Keratinocyte (primary cell): ENCODE measurements at regions not wholly inside any gene's neighbourhood (a gene's known extent, or its start where the extent isn't known, plus 50 kb on each side); places are given as distances from the start of the nearest gene placed in this dataset.

Experiments used
- DNase-seq: peaks from one replicate; pipeline ENCODE4 v3.0.0-alpha.2; 2011; ENCODE audit warnings: low read depth, missing footprints, low spot score
- FAIRE-seq: peaks from 2 replicates; lab custom pipeline; 2011; peaks lifted over from hg19 to GRCh38; lab: Jason Lieb, UNC
- H2AFZ ChIP-seq: 2 replicates; pipeline ENCODE4 v1.6.0; 2012; ENCODE audit warnings: low read length, control low read depth, inconsistent platforms; ENCODE audit not compliant: control insufficient read depth
- H3K27ac ChIP-seq: 2 replicates; pipeline ENCODE4 v1.5.1; 2011; ENCODE audit warnings: low read length; ENCODE audit not compliant: control insufficient read depth, insufficient read depth
- H3K27me3 ChIP-seq: 3 replicates; pipeline ENCODE4 v1.6.0; 2011; ENCODE audit warnings: low read length; ENCODE audit not compliant: control insufficient read depth, insufficient read depth; ENCODE audit errors: extremely low read depth
- H3K36me3 ChIP-seq, 2 experiments: 2 replicates in 1 of 2; 3 replicates in 1 of 2; pipeline ENCODE4 v1.5.1; 2011; ENCODE audit warnings: low read length in 2 of 2, mild to moderate bottlenecking in 1 of 2; ENCODE audit not compliant: control insufficient read depth in 2 of 2, insufficient read depth in 2 of 2; ENCODE audit errors: extremely low read depth in 1 of 2
- H3K4me1 ChIP-seq: 3 replicates; pipeline ENCODE4 v1.5.1; 2011; ENCODE audit warnings: low read length; ENCODE audit not compliant: control insufficient read depth, insufficient read depth; ENCODE audit errors: extremely low read depth
- H3K4me2 ChIP-seq: 3 replicates; pipeline ENCODE4 v1.6.0; 2011; ENCODE audit warnings: low read depth, low read length; ENCODE audit not compliant: control insufficient read depth, insufficient read depth; ENCODE audit errors: extremely low read depth
- H3K4me3 ChIP-seq, 3 experiments: fragments of 200-600 bp in 1 of 3; sonication (generic) in 1 of 3; 2 replicates in 2 of 3; 3 replicates in 1 of 3; pipeline ENCODE4 v1.5.1; 2011 to 2016; ENCODE audit warnings: low read length in 3 of 3, mild to moderate bottlenecking in 3 of 3, control low read depth in 2 of 3, inconsistent platforms in 1 of 3, low read depth in 1 of 3, mixed read lengths in 1 of 3, mixed run types in 1 of 3, moderate library complexity in 1 of 3; ENCODE audit not compliant: control insufficient read depth in 2 of 3, insufficient read depth in 2 of 3; ENCODE audit errors: extremely low read depth in 1 of 3
- H3K79me2 ChIP-seq: 2 replicates; pipeline ENCODE4 v1.6.0; 2012; ENCODE audit warnings: low read length; ENCODE audit not compliant: control insufficient read depth, insufficient read depth
- H3K9ac ChIP-seq: 3 replicates; pipeline ENCODE4 v1.6.0; 2011; ENCODE audit warnings: low read length; ENCODE audit not compliant: control insufficient read depth, insufficient read depth; ENCODE audit errors: extremely low read depth
- H3K9me1 ChIP-seq: 3 replicates; pipeline ENCODE4 v1.6.0; 2011; ENCODE audit warnings: low read length; ENCODE audit not compliant: control insufficient read depth, insufficient read depth; ENCODE audit errors: extremely low read depth
- H3K9me3 ChIP-seq: 2 replicates; pipeline ENCODE4 v1.5.1; 2012; ENCODE audit warnings: low read depth, low read length; ENCODE audit not compliant: control insufficient read depth
- H4K20me1 ChIP-seq: 3 replicates; pipeline ENCODE4 v1.6.0; 2011; ENCODE audit warnings: low read length; ENCODE audit not compliant: control insufficient read depth, insufficient read depth; ENCODE audit errors: extremely low read depth
- EZH2 ChIP-seq: IDR thresholded peaks from one replicate; pipeline ENCODE4 v1.6.1; 2012; ENCODE audit warnings: inconsistent platforms, mild to moderate bottlenecking, low read length, moderate library complexity
- dilution Hi-C: fragments of 300-500 bp; cut with MboI; formaldehyde crosslinking; loops from one replicate; pipeline ENCODE4 v1.7.0; 2020; ENCODE audit warnings: low sequenced_read_pairs; ENCODE audit not compliant: extremely low pct_ligation_motif_present
- TF ChIP-seq, protein P1 (sequence below), 3 experiments: IDR thresholded peaks in 1 of 3; conservative IDR thresholded peaks in 1 of 3; optimal IDR thresholded peaks in 1 of 3; 2 replicates in 2 of 3; 3 replicates in 1 of 3; pipeline versions ENCODE3 to v1.5.1; 2011; ENCODE audit warnings: low read length in 3 of 3, mild to moderate bottlenecking in 3 of 3, moderate library complexity in 2 of 3, control low read depth in 1 of 3, inconsistent platforms in 1 of 3; ENCODE audit not compliant: insufficient read depth in 2 of 3; ENCODE audit errors: extremely low read depth in 1 of 3

DNA sequence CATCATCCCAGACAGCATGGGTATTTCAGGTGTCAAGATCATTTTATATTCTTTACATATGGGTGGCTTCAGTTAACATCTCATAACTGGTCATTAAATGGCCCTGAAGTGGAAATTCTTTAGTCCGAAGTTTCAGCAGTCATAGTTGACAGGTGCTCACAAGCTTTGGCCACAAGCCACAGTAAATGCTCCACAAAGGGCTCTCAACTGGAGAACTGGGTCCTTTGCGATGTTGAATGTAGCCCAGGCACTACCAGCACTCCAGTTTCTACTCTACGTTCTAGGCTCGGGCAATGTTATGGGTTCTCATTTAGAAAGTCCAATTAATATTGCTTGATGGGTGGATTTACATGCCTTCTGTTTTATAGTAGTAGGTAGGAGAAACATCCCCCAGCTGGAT, 206.3 kb downstream of the CWF19L2 start:
- Histone ChIP-seq H3K4me2 (no peak overlapping the region), H3K9me3 (no peaks in the 10 kb centered on the region), H3K9me1 (no peaks in the 10 kb centered on the region), H3K4me3 (no peak overlapping the region), H4K20me1 (no peaks in the 10 kb centered on the region), H3K79me2 (no peaks in the 10 kb centered on the region), H2AFZ (no peak overlapping the region), H3K36me3 (no peaks in the 10 kb centered on the region), H3K27ac (no peak overlapping the region), H3K27me3 (no peaks in the 10 kb centered on the region), H3K9ac (no peak overlapping the region), H3K4me1 (no peaks in the 10 kb centered on the region)
- dilution Hi-C loops: no loop called here
- DNase-seq: no peak
- FAIRE-seq: no peak
- TF ChIP-seq, protein P1, sequence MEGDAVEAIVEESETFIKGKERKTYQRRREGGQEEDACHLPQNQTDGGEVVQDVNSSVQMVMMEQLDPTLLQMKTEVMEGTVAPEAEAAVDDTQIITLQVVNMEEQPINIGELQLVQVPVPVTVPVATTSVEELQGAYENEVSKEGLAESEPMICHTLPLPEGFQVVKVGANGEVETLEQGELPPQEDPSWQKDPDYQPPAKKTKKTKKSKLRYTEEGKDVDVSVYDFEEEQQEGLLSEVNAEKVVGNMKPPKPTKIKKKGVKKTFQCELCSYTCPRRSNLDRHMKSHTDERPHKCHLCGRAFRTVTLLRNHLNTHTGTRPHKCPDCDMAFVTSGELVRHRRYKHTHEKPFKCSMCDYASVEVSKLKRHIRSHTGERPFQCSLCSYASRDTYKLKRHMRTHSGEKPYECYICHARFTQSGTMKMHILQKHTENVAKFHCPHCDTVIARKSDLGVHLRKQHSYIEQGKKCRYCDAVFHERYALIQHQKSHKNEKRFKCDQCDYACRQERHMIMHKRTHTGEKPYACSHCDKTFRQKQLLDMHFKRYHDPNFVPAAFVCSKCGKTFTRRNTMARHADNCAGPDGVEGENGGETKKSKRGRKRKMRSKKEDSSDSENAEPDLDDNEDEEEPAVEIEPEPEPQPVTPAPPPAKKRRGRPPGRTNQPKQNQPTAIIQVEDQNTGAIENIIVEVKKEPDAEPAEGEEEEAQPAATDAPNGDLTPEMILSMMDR (optimal IDR thresholded peaks at IDR 0.05 in 1 of 3, IDR thresholded peaks at IDR 0.05 in 1 of 3, conservative IDR thresholded peaks at IDR 0.05 in 1 of 3; ENCODE audit: extremely low read depth in 1 of 3, insufficient read depth in 2 of 3, low read length in 3 of 3): no peak
- TF ChIP-seq EZH2: no peak

DNA sequence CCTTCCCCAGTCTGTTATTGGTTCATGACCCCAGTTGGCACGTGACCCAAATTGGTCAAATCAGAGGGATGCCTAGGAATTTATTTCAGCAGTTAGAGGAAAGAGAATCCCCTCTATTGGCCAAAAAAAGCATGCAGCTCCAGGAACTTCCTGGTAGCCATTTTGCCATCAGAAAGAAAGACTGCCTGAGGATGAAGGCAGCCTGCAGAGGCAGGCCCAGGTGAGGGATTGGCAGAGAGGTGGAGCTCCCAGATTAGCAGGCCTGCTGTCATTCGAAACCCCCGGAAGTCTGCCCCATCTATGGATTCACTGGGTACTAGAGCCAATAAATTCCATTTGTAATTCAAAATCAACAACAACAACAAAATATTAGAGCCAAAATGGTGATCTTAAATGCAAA, 207.6 kb downstream of the CWF19L2 start:
- Histone ChIP-seq H3K27ac (no peak overlapping the region), H3K9ac (no peak overlapping the region), H3K79me2 (no peaks in the 10 kb centered on the region), H3K4me1 (no peaks in the 10 kb centered on the region), H3K9me3 (no peaks in the 10 kb centered on the region), H3K36me3 (no peaks in the 10 kb centered on the region), H3K4me3 (no peak overlapping the region), H3K9me1 (no peaks in the 10 kb centered on the region), H4K20me1 (no peaks in the 10 kb centered on the region), H3K27me3 (no peaks in the 10 kb centered on the region), H2AFZ (no peak overlapping the region), H3K4me2 (no peak overlapping the region)
- FAIRE-seq (no peak), DNase-seq (no peak)
- dilution Hi-C loops: no loop called here
- TF ChIP-seq, protein P1 (optimal IDR thresholded peaks at IDR 0.05 in 1 of 3, IDR thresholded peaks at IDR 0.05 in 1 of 3, conservative IDR thresholded peaks at IDR 0.05 in 1 of 3; ENCODE audit: extremely low read depth in 1 of 3, insufficient read depth in 2 of 3, low read length in 3 of 3): no peak
- TF ChIP-seq EZH2: no peak
